Osteoblast (primary cell): ENCODE measurements at regions not wholly inside any gene's neighbourhood (a gene's known extent, or its start where the extent isn't known, plus 50 kb on each side); places are given as distances from the start of the nearest gene placed in this dataset.

ENCODE experiments used
- DNase-seq: peaks from one replicate; pipeline ENCODE4 v3.0.0; 2011; ENCODE audit warnings: low spot score, mixed read lengths; ENCODE audit not compliant: insufficient read length; ENCODE audit errors: missing footprints
- H2AFZ ChIP-seq: 2 replicates; pipeline ENCODE4 v1.6.0; 2011; ENCODE audit warnings: mild to moderate bottlenecking, low read length
- H3K27ac ChIP-seq: 2 replicates; pipeline ENCODE4 v1.5.1; 2011; ENCODE audit warnings: mild to moderate bottlenecking, low read depth, low read length, moderate library complexity
- H3K27me3 ChIP-seq: 2 replicates; pipeline ENCODE4 v1.6.0; 2012; ENCODE audit warnings: mild to moderate bottlenecking, control low read depth, inconsistent platforms, low read length, moderate library complexity; ENCODE audit not compliant: insufficient read depth
- H3K36me3 ChIP-seq: 2 replicates; pipeline ENCODE4 v1.5.1; 2011; ENCODE audit warnings: mild to moderate bottlenecking, low read length, control low read depth, moderate library complexity; ENCODE audit not compliant: insufficient read depth
- H3K4me1 ChIP-seq: 2 replicates; pipeline ENCODE4 v1.5.1; 2011; ENCODE audit warnings: mild to moderate bottlenecking, low read length, control low read depth, moderate library complexity; ENCODE audit not compliant: insufficient read depth
- H3K4me2 ChIP-seq: 2 replicates; pipeline ENCODE4 v1.6.0; 2011; ENCODE audit warnings: mild to moderate bottlenecking, low read length; ENCODE audit not compliant: insufficient read depth
- H3K4me3 ChIP-seq: fragments of 200-600 bp; sonication (generic); 3 replicates; pipeline ENCODE4 v1.5.1; 2012; ENCODE audit warnings: mild to moderate bottlenecking, low read length, inconsistent platforms; ENCODE audit not compliant: insufficient read depth
- H3K79me2 ChIP-seq: 2 replicates; pipeline ENCODE4 v1.6.0; 2012; ENCODE audit warnings: mild to moderate bottlenecking, low read length, control low read depth, inconsistent platforms; ENCODE audit not compliant: insufficient read depth
- H3K9me3 ChIP-seq: 2 replicates; pipeline ENCODE4 v1.5.1; 2011; ENCODE audit warnings: low read depth, low read length, control low read depth
- H4K20me1 ChIP-seq: 2 replicates; pipeline ENCODE4 v1.6.0; 2012; ENCODE audit warnings: mild to moderate bottlenecking, low read length, control low read depth; ENCODE audit not compliant: insufficient read depth
- TF ChIP-seq, protein P1 (sequence below): IDR thresholded peaks from 2 replicates; pipeline ENCODE4 v1.5.1; 2011; ENCODE audit warnings: mild to moderate bottlenecking, low read depth, low read length, moderate library complexity; ENCODE audit errors: extremely low read depth

- Histone ChIP-seq H3K79me2 (no peaks in the 10 kb centered on the region), H3K9me3 (no peaks in the 10 kb centered on the region), H2AFZ (peak overlapping the region; percentile 39), H3K4me3 (no peak overlapping the region), H3K4me1 (peaks cover 21% of the 10 kb centered on the region), H3K36me3 (no peaks in the 10 kb centered on the region), H3K27me3 (no peaks in the 10 kb centered on the region), H3K4me2 (peak overlapping the region; percentile 20), H4K20me1 (no peaks in the 10 kb centered on the region), H3K27ac (peak overlapping the region; percentile 44)
- TF ChIP-seq, protein P1, sequence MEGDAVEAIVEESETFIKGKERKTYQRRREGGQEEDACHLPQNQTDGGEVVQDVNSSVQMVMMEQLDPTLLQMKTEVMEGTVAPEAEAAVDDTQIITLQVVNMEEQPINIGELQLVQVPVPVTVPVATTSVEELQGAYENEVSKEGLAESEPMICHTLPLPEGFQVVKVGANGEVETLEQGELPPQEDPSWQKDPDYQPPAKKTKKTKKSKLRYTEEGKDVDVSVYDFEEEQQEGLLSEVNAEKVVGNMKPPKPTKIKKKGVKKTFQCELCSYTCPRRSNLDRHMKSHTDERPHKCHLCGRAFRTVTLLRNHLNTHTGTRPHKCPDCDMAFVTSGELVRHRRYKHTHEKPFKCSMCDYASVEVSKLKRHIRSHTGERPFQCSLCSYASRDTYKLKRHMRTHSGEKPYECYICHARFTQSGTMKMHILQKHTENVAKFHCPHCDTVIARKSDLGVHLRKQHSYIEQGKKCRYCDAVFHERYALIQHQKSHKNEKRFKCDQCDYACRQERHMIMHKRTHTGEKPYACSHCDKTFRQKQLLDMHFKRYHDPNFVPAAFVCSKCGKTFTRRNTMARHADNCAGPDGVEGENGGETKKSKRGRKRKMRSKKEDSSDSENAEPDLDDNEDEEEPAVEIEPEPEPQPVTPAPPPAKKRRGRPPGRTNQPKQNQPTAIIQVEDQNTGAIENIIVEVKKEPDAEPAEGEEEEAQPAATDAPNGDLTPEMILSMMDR = no peak
- peak; percentile 8 for DNase-seq
These were observed 76.9 kb upstream of the PMAIP1 start for GRCh38 chr18:59822612-59823550.

DNA sequence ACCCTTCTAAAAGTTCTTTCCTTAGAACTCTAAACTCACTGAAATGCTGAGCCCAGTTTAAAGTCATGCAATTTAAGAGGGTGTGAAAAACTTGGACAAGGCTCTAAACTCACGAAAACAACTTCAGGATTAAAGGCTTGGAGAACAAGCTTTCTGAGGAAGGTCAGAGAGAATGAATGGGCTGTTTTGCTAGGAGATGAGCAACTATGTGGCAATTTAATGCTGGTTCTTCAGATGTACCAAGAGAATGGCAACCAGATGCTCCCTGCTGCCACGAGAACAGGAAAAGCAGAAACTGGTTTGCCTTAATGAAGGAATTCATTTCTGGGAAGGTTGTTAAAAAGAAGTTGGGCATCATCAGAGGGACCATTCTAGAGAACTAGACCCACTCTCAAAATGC, 77.8 kb upstream of the PMAIP1 start:
- Histone ChIP-seq H3K36me3 (no peaks in the 10 kb centered on the region), H3K9me3 (no peaks in the 10 kb centered on the region), H4K20me1 (no peaks in the 10 kb centered on the region), H3K79me2 (no peaks in the 10 kb centered on the region), H3K27ac (peak overlapping the region; percentile 44), H3K27me3 (no peaks in the 10 kb centered on the region), H3K4me1 (peaks cover 21% of the 10 kb centered on the region), H2AFZ (peak overlapping the region; percentile 4), H3K4me2 (peak overlapping the region; percentile 14), H3K4me3 (no peak overlapping the region)
- TF ChIP-seq, protein P1 = no peak
- peak; percentile 73 for DNase-seq

- Histone ChIP-seq H3K36me3 (no peaks in the 10 kb centered on the region), H3K79me2 (no peaks in the 10 kb centered on the region), H3K4me2 (no peak overlapping the region), H3K27me3 (no peaks in the 10 kb centered on the region), H3K4me1 (peaks cover 22% of the 10 kb centered on the region), H3K27ac (no peak overlapping the region), H4K20me1 (no peaks in the 10 kb centered on the region), H3K4me3 (no peak overlapping the region), H3K9me3 (no peaks in the 10 kb centered on the region), H2AFZ (no peak overlapping the region)
- no peak for DNase-seq
- TF ChIP-seq, protein P1 = no peak
These were observed 79.1 kb upstream of the PMAIP1 start for GRCh38 chr18:59820663-59821062.

- no peaks in the 10 kb centered on the region for H3K27me3 ChIP-seq
- TF ChIP-seq, protein P1 = no peak
- no peaks in the 10 kb centered on the region for H4K20me1 ChIP-seq
- H3K4me2 ChIP-seq = no peak overlapping the region
- H2AFZ ChIP-seq = no peak overlapping the region
- no peaks in the 10 kb centered on the region for H3K36me3 ChIP-seq
- no peaks in the 10 kb centered on the region for H3K9me3 ChIP-seq
- H3K27ac ChIP-seq = no peak overlapping the region
- peaks cover 38% of the 10 kb centered on the region for H3K4me1 ChIP-seq
- H3K4me3 ChIP-seq = no peak overlapping the region
- no peak for DNase-seq
- no peaks in the 10 kb centered on the region for H3K79me2 ChIP-seq
These were observed 81.0 kb upstream of the PMAIP1 start for GRCh38 chr18:59818769-59819168.
